ENCODE measurements at regions not wholly inside any gene's neighbourhood (a gene's known extent, or its start where the extent isn't known, plus 50 kb on each side); places are given as distances from the start of the nearest gene placed in this dataset.
"Not testable (repeated sequence)": the region's sequence is repeated elsewhere in the genome, so short reads cannot be mapped to it uniquely, and the experiment has no call there.

- no peak for TF ChIP-seq TAF1 (IDR thresholded peaks at IDR 0.05; ENCODE audit: low read depth)
- TF ChIP-seq MXI1 (conservative IDR thresholded peaks at IDR 0.05; ENCODE audit: poor library complexity, severe bottlenecking) = no peak
- no peak for TF ChIP-seq EP300 (conservative IDR thresholded peaks at IDR 0.05; ENCODE audit: poor library complexity, severe bottlenecking)
- no peak for TF ChIP-seq POLR2AphosphoS5 (IDR thresholded peaks at IDR 0.05)
- no peak for TF ChIP-seq REST (IDR thresholded peaks at IDR 0.05; ENCODE audit: borderline replicate concordance)
- TF ChIP-seq SMC3 (conservative IDR thresholded peaks at IDR 0.05; ENCODE audit: poor library complexity) = no peak
- no peak for TF ChIP-seq RAD21 (conservative IDR thresholded peaks at IDR 0.05)
- TF ChIP-seq CTCF (IDR thresholded peaks at IDR 0.05; ENCODE audit: poor library complexity, severe bottlenecking) = no peak
- no peak for TF ChIP-seq EZH2 (IDR thresholded peaks at IDR 0.05; ENCODE audit: borderline replicate concordance, insufficient read depth, low read length, poor library complexity, severe bottlenecking)
- Histone ChIP-seq H3K36me3 (ENCODE audit: insufficient read depth, low read length) (no peaks in the 10 kb centered on the region), H2AFZ (ENCODE audit: low read depth, low read length) (no peak overlapping the region), H3K27ac (ENCODE audit: low read length) (no peak overlapping the region), H3K4me2 (ENCODE audit: low read length) (no peak overlapping the region), H3K9me3 (ENCODE audit: low read length) (no peaks in the 10 kb centered on the region), H3K27me3 (ENCODE audit: insufficient read depth, low read depth, low read length) (no peaks in the 10 kb centered on the region), H4K20me1 (ENCODE audit: insufficient read depth) (no peaks in the 10 kb centered on the region), H3K4me3 (ENCODE audit: low read length) (no peak overlapping the region), H3F3A (ENCODE audit: insufficient read depth, low read length, poor library complexity, severe bottlenecking) (no peaks in the 10 kb centered on the region), H3K79me2 (replicated peaks; ENCODE audit: insufficient read depth, low read length) (no peaks in the 10 kb centered on the region), H3K9me2 (ENCODE audit: insufficient read depth, low read length) (no peaks in the 10 kb centered on the region), H3K9ac (ENCODE audit: low read length) (no peak overlapping the region)
Observed at GRCh38 chr3:177388209-177388608, 190.9 kb upstream of the TBL1XR1 start.

- H3K4me2 ChIP-seq (ENCODE audit: low read length); H3K79me2 ChIP-seq (replicated peaks; ENCODE audit: insufficient read depth, low read length); H3K9me3 ChIP-seq (ENCODE audit: low read length); H2AFZ ChIP-seq (ENCODE audit: low read depth, low read length); H3K27me3 ChIP-seq (ENCODE audit: insufficient read depth, low read depth, low read length); H3F3A ChIP-seq (ENCODE audit: insufficient read depth, low read length, poor library complexity, severe bottlenecking); H3K9me2 ChIP-seq (ENCODE audit: insufficient read depth, low read length); H3K4me3 ChIP-seq (ENCODE audit: low read length); H4K20me1 ChIP-seq (ENCODE audit: insufficient read depth); H3K36me3 ChIP-seq (ENCODE audit: insufficient read depth, low read length); H3K9ac ChIP-seq (ENCODE audit: low read length); H3K27ac ChIP-seq (ENCODE audit: low read length): not testable (repeated sequence)
Observed at GRCh38 chr3:177394231-177395024, 197.1 kb upstream of the TBL1XR1 start.

All from neural cell (in vitro differentiated cells).